NCI-H2196 treated with DMSO at 0.1 percent for 48 hours (cell line): ENCODE measurements at regions not wholly inside any gene's neighbourhood (a gene's known extent, or its start where the extent isn't known, plus 50 kb on each side); places are given as distances from the start of the nearest gene placed in this dataset.

Experiments used
- DNase-seq: peaks from one replicate; lab custom pipeline; 2025; ENCODE audit not compliant: unreplicated experiment; lab: John Stamatoyannopoulos, UW

DNA sequence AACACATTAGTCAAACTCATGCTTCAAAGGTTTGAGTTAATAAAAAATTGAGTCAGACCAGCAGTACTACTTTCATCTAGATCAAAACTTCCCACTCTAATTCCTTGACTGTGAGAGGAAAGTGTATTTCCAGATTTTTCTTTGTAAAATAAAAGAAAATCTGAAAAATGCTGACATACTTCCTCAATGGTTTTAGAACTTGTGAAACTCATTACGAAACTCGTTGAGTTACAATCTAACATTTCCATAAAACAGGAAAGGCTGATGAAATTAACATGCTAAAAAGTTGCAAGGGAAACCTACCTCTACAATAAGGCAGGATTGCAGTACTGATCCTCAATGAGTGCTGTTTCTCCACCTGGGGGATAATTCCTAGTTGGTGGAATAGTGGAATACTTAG lies 217.8 kb upstream of the HCCS start:
- no peak for DNase-seq

DNA sequence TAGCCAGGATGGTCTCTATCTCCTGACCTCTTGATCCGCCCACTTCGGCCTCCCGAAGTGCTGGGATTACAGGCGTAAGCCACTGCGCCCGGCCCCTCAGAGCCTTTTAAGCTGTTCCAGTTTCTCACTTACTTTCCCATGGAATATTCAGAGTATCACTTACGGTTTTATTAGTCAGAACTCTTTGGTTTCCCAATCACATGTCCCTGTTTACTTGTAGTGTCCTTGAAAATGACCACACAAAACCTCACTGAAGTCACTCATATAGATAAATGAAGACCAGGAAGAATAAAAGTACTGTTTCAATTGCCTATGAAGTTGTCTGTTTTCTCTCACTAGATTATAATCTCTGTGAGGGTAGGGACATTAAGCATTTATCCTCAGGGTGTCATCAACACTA lies 217.2 kb upstream of the HCCS start:
- no peak for DNase-seq

DNA sequence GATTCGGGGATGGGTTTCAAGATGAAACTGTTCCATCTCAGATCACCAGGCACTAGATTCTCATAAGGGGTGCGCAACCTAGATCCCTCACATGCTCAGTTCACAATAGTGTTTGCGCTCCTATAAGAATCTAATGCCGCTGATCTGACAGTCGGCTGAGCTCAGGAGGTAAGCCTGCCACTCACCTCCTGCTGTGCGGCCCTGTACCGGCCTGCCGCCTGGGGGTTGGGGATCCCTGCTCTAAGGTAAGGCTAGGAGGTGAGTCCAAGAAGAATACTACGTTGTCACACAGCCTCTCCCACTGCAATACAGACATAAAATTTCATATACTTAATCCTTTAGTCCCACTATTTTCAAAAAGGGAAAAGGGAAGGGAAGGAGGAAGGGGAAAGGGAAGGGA lies 213.4 kb upstream of the HCCS start:
- no peak for DNase-seq

DNA sequence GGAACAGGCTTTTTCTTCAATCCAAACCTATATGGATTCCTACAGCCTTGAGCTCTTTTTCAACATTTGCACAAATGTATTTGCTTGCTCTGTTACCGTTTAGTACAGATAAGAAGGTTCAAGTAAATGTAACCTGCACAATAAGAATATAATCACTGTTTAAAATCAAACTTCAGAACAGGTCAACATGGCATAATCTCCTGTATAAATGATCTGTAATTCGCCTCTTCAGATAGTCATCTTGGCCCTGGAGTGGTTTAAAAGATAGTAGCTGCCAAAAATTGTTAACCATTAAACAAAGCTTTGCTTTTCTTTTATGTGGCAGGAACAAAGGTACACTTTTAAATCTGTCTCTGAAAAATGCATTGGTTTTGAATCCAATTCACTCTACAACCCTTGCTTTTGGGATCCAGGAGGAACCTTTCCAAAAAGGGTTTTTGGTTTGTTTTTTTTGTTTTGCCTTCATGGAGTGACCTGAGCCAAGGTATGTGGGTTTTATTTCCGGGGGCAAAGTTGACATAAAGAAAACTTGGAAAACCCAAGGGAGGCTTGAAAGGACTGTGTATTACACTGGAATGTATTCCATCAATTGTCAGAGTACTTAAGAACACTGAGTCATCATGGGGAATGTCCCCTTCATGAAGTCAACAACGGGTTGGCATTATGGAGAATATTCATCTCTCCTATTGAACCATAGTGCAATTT lies 210.4 kb upstream of the HCCS start:
- peak; percentile 10 for DNase-seq

DNA sequence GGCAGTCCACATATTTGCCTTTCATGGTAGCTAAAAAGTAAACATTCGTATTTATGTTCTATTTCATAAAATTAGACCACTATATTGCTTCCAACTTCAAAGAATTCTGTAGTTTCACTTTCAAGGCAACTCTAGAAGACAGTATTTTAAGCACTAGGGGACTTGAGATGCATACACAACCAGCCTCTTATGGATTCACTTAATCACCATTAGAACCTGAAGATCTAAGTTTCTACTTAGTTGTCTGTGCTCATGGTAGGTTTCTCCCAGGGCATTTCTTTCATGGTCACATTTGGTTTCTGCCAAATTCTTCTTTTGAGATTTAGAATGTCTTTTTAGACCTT lies 209.9 kb upstream of the HCCS start:
- no peak for DNase-seq

DNA sequence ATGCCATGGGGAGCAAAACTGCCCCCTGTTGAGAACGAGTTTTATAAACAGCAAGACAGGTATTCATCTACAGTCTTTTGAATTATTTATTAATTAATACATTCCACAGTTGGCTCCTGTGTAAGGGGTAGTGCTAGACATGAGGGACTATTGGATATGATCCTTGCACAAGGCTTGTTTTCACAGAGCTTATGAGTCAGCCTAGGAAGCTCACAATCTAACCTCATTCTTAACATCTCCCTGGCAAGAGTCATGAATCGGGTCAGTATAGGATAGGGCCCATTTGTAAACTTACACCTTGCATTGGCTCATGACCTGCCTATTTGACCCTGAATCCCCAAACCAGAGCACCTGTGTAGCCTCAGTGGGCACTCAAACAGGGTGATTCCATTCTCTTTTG lies 209.1 kb upstream of the HCCS start:
- DNase-seq, result no peak

DNA sequence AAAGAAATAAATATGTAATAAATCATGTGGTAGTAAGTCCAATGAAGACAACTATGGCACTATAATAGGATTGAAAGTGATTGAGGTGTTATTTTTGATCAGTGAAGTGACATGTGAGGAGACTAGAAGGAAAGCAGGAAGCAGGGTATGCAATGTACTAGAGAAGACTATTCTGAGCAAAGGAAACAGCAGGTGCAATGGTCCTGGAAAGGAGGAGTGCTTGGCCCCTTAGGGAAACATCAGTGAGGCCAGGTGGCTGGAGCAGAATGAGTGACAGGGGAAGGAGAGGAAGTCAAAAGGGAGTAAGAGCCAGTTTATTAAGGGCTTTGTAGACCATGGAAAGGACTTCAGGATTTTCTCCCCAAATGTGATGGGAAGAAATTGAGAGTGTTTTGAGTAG lies 207.6 kb upstream of the HCCS start:
- DNase-seq, result no peak

DNA sequence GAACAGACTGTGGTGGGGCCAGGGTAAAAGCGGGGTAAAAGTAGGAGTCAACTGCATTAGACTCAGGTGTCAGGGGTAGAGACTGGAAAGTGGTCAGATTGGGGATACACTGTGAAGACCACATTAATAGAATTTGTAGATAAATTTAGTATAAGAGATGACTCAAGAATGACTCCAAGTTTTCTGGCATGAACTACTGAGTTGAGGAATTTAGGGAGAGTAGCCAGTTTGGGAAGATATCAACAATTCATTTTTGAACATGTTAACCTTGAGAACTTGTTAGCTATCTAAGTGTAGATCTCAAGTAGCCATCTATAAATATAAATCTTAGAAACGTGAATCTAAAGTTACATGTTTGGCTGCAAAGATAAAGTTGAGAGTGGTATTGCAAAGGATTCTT lies 206.9 kb upstream of the HCCS start:
- DNase-seq, result no peak

DNA sequence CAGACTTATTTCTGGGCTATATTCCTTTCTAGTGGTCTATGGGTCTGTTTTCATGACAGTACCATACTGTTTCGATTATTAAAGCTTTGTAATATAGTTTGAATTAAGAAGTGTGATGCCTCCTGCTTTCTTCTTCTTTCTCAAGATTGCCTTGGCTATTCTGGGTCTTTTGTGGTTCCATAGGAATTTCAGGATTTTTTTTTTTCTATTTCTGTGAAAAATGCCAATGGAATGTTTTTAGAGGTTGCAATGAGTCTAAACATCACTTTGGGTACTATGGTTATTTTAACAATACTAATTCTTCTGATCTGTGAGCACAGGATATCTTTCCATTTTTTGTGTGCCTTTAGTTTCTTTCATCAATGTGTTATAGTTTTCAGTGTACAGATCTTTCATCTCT lies 204.3 kb upstream of the HCCS start:
- DNase-seq, result no peak

DNA sequence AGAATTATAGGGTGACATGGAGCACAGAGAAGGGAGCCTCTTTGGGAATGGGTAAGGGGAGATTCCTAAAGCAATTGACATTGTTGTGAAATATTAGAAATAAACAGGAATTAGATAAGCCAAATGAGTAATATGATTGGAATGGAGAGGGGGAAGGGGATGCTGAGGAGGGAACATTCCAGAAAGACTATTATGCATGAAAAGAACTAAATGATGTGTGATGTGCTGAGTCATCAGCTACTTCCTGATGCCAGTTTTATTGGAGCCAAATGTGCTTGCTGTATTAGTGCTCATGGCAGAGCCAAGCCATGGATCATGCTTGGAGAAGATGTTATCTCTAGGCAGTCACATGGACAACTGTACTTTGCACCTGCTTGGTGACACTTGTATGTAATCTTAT lies 189.0 kb upstream of the HCCS start:
- no peak for DNase-seq

DNA sequence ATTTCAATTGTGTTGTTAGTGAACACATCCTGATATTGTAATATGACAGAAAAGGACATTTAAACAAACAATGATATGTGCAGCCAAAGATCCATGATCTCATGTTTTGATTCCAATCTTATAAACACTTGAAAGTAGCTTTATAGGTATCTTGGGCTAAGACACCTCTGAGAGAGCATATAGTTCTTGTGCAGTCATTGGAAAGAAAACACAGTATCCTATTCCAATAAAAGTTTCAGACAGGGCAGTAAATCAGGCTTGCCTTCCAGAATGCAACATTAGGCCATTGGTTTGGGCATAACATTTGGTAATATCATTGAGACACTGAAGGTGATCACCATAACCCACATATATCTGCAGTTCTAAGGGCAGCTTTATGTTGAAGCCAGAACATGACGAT lies 188.3 kb upstream of the HCCS start:
- DNase-seq, result no peak

DNA sequence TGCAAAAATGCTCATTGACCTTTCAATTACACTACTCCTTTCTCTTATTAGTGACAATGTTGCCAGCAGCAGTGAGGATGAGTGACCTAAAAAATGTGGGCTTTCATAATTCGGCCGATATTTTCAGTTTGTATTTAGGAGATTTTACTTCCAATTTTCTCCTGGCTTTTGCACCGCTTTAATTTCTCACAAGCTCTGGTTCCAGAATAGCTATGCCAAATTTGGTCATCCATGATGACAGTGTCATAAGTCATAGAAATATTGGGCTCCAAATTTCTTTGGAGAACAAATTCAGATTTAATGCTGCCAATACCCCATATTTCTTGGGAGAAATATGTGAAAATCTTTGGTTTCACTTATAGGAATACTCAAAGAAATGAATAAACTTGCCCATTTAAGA lies 187.7 kb upstream of the HCCS start:
- DNase-seq, result no peak

DNA sequence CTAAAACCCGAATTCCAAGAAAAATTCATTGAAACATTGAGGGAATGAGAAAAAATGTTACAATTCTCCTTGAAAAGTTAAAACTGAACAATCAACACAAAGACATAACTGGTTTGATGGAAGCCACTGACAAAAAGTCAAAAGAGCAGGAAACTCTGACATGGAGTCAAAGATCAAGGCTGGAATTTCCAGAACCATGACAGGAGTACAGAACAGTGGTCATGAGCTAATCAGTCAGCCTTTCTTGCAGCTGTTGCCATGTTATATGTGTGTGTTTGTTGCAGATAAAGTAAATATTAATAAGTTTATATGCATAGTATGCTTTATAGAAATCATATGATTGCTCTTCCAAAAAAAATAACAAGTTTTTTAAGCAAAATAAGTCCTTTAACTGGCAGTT lies 184.7 kb upstream of the HCCS start:
- no peak for DNase-seq

DNA sequence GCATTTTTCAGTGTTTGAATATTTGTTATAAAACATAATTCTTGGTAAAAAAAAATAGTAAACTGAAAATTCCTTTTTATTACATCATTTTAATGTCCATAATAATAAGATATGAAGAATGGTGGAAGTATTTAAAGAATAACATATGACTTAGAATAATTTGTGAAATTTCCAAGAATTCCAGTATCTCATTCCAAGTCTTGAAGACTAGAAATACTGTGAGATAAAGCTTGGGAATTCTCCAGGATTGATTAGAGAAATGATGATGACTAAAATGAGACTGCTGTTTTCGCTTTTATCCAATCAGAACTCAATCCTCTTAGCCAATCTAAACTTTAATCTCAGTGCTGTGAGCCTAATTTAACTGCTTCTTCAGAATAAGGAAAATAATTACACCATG lies 184.2 kb upstream of the HCCS start:
- DNase-seq, result no peak

DNA sequence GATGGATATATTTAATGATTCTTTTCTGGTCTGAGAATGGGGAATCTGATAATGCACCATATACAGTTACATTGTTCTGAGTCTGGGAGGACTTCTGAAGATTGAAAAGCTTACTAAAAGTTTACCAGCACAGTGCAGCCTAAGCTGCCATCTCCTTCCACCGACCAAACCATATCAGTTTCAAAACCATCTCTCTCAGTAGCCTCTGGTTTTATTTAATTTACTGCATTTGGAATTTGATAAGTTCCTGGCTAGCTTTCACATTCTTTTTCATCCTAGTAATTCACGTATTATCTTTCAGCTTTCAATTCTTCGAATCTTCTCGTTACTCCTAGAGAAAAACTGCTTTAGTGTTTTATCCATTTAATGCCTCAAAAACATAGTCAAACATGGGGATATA lies 181.4 kb upstream of the HCCS start:
- DNase-seq, result no peak

DNA sequence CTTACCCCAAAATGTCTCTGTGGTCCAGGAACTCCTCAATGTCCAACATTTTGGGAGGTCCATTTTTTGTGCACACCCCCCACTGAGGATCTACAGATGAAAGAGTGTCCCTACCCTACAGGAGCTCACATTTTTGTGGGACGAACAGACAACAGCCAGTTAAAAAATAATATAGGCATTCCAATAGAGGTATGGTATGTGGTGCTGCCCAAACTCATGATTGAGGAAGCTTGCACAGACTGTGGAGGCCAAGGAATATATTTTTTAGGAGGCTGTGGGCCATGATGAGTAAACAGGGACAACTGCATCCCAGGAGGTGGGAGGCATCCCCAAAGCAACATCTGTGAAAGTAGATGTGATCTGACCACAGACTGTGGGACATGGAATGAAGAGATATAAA lies 181.0 kb upstream of the HCCS start:
- no peak for DNase-seq

DNA sequence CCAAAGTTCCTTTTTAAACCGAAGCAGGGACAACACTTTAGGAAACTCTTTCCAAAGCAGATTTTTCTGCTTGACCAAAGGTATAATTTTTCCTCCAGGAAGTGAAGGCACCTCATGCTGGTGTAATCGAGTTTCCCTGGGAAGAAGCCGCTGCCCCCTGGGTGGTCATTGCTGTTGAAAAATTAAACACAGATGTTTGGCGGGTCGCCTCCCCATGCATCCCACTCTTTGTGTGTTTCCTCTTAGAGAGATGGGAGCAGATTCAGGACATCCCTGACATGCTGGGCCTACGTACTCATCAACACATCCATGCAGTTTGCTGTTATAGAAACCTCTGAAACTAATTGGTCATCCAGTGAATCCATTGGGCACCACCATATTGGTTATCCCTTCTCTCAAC lies 179.2 kb upstream of the HCCS start:
- DNase-seq, result no peak

DNA sequence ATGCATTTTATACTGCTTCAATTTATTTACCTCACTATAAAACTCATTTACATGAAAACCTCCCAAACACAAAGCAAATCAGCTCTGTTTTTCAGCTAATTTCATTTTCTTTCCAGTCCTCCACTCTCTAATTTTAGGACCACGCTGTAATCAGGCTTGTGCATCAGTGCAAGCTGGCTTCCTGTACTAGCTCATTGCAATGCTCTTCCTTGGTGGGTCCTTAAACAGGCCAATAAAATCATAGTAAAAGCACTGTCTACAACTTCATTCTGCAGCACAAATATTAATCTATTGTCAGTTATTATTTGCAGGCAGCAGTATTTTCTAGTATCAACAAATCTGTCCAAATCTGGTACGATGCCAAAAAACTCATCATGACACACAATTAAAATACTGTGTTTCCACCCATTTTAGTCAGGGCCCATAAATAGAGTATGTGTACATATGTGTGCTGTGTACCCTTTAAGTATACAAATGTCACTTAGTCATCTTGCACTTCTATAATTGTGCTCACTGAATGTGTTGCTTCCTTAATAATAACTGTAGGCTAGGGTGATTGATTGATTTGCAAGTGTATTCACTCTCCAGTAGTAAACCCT lies 178.2 kb upstream of the HCCS start:
- no peak for DNase-seq

DNA sequence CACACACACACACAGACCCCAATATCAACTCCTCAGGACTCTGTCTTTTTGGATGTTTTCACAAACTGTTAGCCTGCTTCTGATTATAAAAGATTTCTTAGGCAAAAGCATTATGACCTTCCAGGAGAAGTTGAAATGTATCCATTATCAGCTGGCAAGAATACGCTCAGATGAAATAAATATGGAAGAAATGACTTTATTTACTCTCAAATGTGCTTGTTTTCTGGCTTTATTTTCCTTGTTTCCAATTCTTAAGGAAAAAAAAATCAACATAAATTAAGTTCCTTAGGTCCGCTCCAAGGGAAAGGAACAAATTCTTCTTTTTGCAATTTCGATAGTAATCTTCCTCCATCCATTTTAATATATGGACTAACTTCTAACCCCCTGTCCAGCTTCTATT lies 175.6 kb upstream of the HCCS start:
- no peak for DNase-seq

DNA sequence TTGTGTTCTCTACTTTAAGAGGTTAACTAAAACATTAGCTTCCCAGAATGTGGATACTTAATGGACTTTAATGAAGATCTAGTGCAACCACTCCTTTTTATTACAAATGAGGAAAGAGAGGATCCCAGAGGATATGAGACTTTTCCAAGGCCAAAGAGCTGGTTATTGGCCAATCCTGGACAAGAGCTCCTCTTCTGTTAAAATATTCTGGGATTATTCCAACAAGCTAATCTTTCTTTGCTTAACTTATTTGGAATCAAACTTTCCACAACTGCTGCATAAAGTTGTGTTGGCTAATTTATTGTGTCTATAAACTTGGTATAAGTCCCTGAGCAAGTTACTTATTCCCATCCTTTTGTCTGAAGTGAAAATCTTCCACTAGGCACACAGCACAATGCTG lies 174.2 kb upstream of the HCCS start:
- DNase-seq, result no peak

DNA sequence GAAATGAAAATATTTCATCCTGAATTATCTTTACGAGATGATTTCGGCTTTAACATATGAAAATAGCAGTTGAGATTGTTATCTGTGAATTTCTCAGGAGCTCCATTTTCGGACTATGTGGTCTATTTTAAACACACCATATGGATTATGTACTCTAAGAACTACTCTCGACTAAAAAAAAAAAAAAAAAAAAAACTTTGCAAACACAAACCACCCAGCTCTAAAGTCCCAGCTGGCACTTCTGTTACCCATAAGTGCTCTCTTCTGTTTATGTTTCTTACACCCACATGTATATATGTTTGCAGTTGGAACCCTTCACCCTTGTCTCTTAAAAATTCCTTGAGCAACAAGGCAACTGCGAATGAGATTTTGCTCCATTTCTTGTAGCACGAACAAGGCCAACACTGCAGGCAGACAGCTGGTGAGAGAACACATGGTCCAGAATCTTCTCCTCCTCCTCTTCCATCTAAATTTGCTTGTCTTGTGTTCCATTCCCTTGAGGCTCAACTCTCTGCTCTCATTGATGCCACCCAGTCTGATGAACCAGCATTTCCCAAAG lies 172.7 kb upstream of the HCCS start:
- DNase-seq, result no peak

DNA sequence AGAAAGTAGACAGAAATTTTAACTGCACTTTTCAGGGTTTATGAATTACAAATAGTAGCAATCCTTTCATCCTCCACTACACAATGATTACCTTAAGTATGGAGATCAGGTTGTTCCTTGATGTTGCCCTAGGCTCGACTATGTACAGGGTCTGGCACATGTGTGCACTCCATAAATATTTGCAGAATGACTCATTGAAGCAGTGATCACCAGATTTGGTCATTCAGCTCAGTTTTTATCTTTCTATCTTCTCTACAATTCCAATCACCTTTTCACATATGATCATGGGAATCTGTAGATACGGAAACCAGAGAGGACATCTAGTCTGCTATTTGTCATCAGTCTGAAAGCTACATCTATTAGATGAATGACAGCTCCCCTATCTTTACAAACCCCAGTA lies 171.7 kb upstream of the HCCS start:
- DNase-seq, result no peak
